Subcutaneous abdominal adipose tissue (tissue), 5 donors: ENCODE measurements at regions not wholly inside any gene's neighbourhood (a gene's known extent, or its start where the extent isn't known, plus 50 kb on each side); places are given as distances from the start of the nearest gene placed in this dataset.

Experiments used
- H3K27ac ChIP-seq: one replicate; pipeline ENCODE4 v1.7.0; 2013; ENCODE audit warnings: low read depth, mild to moderate bottlenecking, inconsistent platforms, low read length, moderate library complexity
- H3K27me3 ChIP-seq, 5 donors: one replicate each; pipeline ENCODE4 v1.7.0; 2013; ENCODE audit warnings: low read length in 5 of 5, inconsistent platforms in 1 of 5; ENCODE audit not compliant: control insufficient read depth in 5 of 5, insufficient read depth in 4 of 5
- H3K36me3 ChIP-seq, 5 donors: one replicate each; pipeline ENCODE4 v1.7.0; 2013; ENCODE audit warnings: low read length in 5 of 5; ENCODE audit not compliant: control insufficient read depth in 5 of 5, insufficient read depth in 5 of 5
- H3K4me1 ChIP-seq, 5 donors: one replicate each; pipeline ENCODE4 v1.7.0; 2013; ENCODE audit warnings: low read length in 5 of 5, mild to moderate bottlenecking in 3 of 5, moderate library complexity in 1 of 5; ENCODE audit not compliant: control insufficient read depth in 5 of 5, insufficient read depth in 5 of 5
- H3K4me3 ChIP-seq, 5 donors: one replicate each; pipeline ENCODE4 v1.7.0; 2013; ENCODE audit warnings: low read length in 5 of 5, low read depth in 1 of 5
- H3K9ac ChIP-seq, 5 donors: one replicate each; pipeline ENCODE4 v1.7.0; 2013; ENCODE audit warnings: low read length in 5 of 5, mild to moderate bottlenecking in 4 of 5, moderate library complexity in 3 of 5
- H3K9me3 ChIP-seq, 5 donors: one replicate each; pipeline ENCODE4 v1.7.0; 2013; ENCODE audit warnings: low read length in 5 of 5; ENCODE audit not compliant: control insufficient read depth in 5 of 5
- donor health status: healthy.
- donor health status: healthy.
- donor health status: healthy.
- donor health status: healthy.
- donor health status: healthy.

- no peak overlapping the region for H3K9ac ChIP-seq
Observed at GRCh38 chr3:153669527-153669926, 451.7 kb upstream of the ARHGEF26 start.

GRCh38 chr3:153670577-153670976, 450.6 kb upstream of the ARHGEF26 start:
- no peaks in the 10 kb centered on the region for H3K9me3 ChIP-seq
- peak overlapping the region in 1 of 5 donors; percentile 7 for H3K4me3 ChIP-seq
- no peak overlapping the region for H3K27ac ChIP-seq

More at GRCh38 chr3:153669527-153669926, 451.7 kb upstream of the ARHGEF26 start:
- Histone ChIP-seq H3K27me3 (no peaks in the 10 kb centered on the region), H3K9me3 (no peaks in the 10 kb centered on the region), H3K4me3 (no peak overlapping the region), H3K36me3 (no peaks in the 10 kb centered on the region), H3K4me1 (peaks cover 0 to 12% (median 10%) of the 10 kb centered on the region in 5 donors), H3K27ac (no peak overlapping the region)

GRCh38 chr3:153673853-153674252, 447.3 kb upstream of the ARHGEF26 start:
- Histone ChIP-seq H3K9ac (no peak overlapping the region), H3K27ac (no peak overlapping the region), H3K4me3 (no peak overlapping the region), H3K27me3 (no peaks in the 10 kb centered on the region), H3K4me1 (peaks cover 0 to 12% (median 10%) of the 10 kb centered on the region in 5 donors), H3K36me3 (no peaks in the 10 kb centered on the region), H3K9me3 (no peaks in the 10 kb centered on the region)

More at GRCh38 chr3:153670577-153670976, 450.6 kb upstream of the ARHGEF26 start:
- no peaks in the 10 kb centered on the region for H3K27me3 ChIP-seq
- no peaks in the 10 kb centered on the region for H3K36me3 ChIP-seq
- no peak overlapping the region for H3K9ac ChIP-seq
- peaks cover 0 to 12% (median 10%) of the 10 kb centered on the region in 5 donors for H3K4me1 ChIP-seq

GRCh38 chr3:153679714-153680113, 441.5 kb upstream of the ARHGEF26 start:
- no peaks in the 10 kb centered on the region for H3K36me3 ChIP-seq
- H3K27me3 ChIP-seq = no peaks in the 10 kb centered on the region
- H3K4me1 ChIP-seq = no peaks in the 10 kb centered on the region
- no peaks in the 10 kb centered on the region for H3K9me3 ChIP-seq
- no peak overlapping the region for H3K27ac ChIP-seq
- no peak overlapping the region for H3K9ac ChIP-seq
- no peak overlapping the region for H3K4me3 ChIP-seq

- H3K36me3 ChIP-seq = no peaks in the 10 kb centered on the region
- H3K9me3 ChIP-seq = no peaks in the 10 kb centered on the region
- H3K9ac ChIP-seq = no peak overlapping the region
- no peak overlapping the region for H3K4me3 ChIP-seq
- H3K27ac ChIP-seq = no peak overlapping the region
- no peaks in the 10 kb centered on the region for H3K4me1 ChIP-seq
- no peaks in the 10 kb centered on the region for H3K27me3 ChIP-seq
Observed at GRCh38 chr3:153680526-153680925, 440.7 kb upstream of the ARHGEF26 start.

GRCh38 chr3:153681057-153681456, 440.1 kb upstream of the ARHGEF26 start:
- no peak overlapping the region for H3K27ac ChIP-seq
- no peaks in the 10 kb centered on the region for H3K27me3 ChIP-seq
- no peak overlapping the region for H3K4me3 ChIP-seq
- no peaks in the 10 kb centered on the region for H3K4me1 ChIP-seq
- no peaks in the 10 kb centered on the region for H3K9me3 ChIP-seq
- no peaks in the 10 kb centered on the region for H3K36me3 ChIP-seq
- no peak overlapping the region for H3K9ac ChIP-seq

- Histone ChIP-seq H3K4me1 (peaks cover 0 to 4% (median 0%) of the 10 kb centered on the region in 5 donors), H3K9ac (no peak overlapping the region), H3K9me3 (no peaks in the 10 kb centered on the region), H3K27ac (no peak overlapping the region), H3K36me3 (no peaks in the 10 kb centered on the region), H3K27me3 (no peaks in the 10 kb centered on the region), H3K4me3 (no peak overlapping the region)
Observed at GRCh38 chr3:153688301-153689120, 432.7 kb upstream of the ARHGEF26 start.

GRCh38 chr3:153693207-153693606, 428.0 kb upstream of the ARHGEF26 start:
- no peaks in the 10 kb centered on the region for H3K9me3 ChIP-seq
- H3K27me3 ChIP-seq = no peaks in the 10 kb centered on the region
- no peak overlapping the region for H3K27ac ChIP-seq
- no peak overlapping the region for H3K4me3 ChIP-seq
- H3K36me3 ChIP-seq = no peaks in the 10 kb centered on the region
- no peak overlapping the region for H3K9ac ChIP-seq
- H3K4me1 ChIP-seq = no peaks in the 10 kb centered on the region

- no peaks in the 10 kb centered on the region for H3K4me1 ChIP-seq
- no peaks in the 10 kb centered on the region for H3K27me3 ChIP-seq
- H3K27ac ChIP-seq = no peak overlapping the region
- no peaks in the 10 kb centered on the region for H3K9me3 ChIP-seq
- no peaks in the 10 kb centered on the region for H3K36me3 ChIP-seq
- H3K9ac ChIP-seq = no peak overlapping the region
- H3K4me3 ChIP-seq = no peak overlapping the region
Observed at GRCh38 chr3:153702106-153702505, 419.1 kb upstream of the ARHGEF26 start.

- no peak overlapping the region for H3K4me3 ChIP-seq
- no peak overlapping the region for H3K9ac ChIP-seq
Observed at GRCh38 chr3:153704115-153704514, 417.1 kb upstream of the ARHGEF26 start.

More at GRCh38 chr3:153704115-153704514, 417.1 kb upstream of the ARHGEF26 start:
- no peaks in the 10 kb centered on the region for H3K36me3 ChIP-seq
- H3K27ac ChIP-seq = no peak overlapping the region
- no peaks in the 10 kb centered on the region for H3K4me1 ChIP-seq
- no peaks in the 10 kb centered on the region for H3K27me3 ChIP-seq
- no peaks in the 10 kb centered on the region for H3K9me3 ChIP-seq
